ENCODE measurements at regions not wholly inside any gene's neighbourhood (a gene's known extent, or its start where the extent isn't known, plus 50 kb on each side); places are given as distances from the start of the nearest gene placed in this dataset.

DNA sequence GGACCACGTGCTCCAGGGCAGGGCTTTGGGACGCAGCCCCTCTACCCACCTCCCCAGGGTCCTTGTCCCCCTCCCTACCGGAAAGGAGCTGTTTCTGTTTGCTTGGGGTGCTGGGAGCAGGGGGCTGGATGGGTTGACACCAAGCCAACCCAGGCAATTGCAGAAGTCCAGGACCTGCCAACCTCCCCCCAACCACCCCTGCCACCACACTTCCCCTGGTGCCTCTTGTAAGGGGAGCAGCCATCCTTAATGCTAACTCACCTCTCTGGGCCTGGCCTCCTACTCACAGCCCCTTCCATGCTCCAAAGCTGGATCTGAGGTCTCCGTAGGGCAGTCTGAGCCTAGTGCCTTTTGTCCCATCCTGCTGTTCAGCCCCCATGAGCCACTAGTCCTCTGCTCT lies 631.9 kb downstream of the BCOR start:
- BruUV-seq (replicated peaks) = no TSS peak
- Histone ChIP-seq H3K4me3 (ENCODE audit: low read length) (no peak overlapping the region), H3K27ac (ENCODE audit: low read length) (no peak overlapping the region), H3K36me3 (ENCODE audit: low read depth, low read length) (no peaks in the 10 kb centered on the region), H3K4me1 (ENCODE audit: insufficient read depth, low read length) (no peaks in the 10 kb centered on the region), H3K4me2 (ENCODE audit: low read length) (no peak overlapping the region), H3K79me2 (ENCODE audit: low read length) (no peaks in the 10 kb centered on the region), H3K9ac (ENCODE audit: low read length) (no peak overlapping the region), H3K9me3 (ENCODE audit: low read length) (no peaks in the 10 kb centered on the region), H3F3A (ENCODE audit: low read length, unreplicated experiment) (no peaks in the 10 kb centered on the region), H4K20me1 (ENCODE audit: low read length) (no peaks in the 10 kb centered on the region), H3K9me2 (replicated peaks; ENCODE audit: low read length) (no peaks in the 10 kb centered on the region), H2AFZ (ENCODE audit: low read length) (no peak overlapping the region), H3K27me3 (ENCODE audit: low read length) (0 out of 2 replicates have a peak, but pooled peaks cover 4% of the 10 kb centered on the region)
- no peak for DNase-seq
- intact Hi-C loops (cut with micrococcal nuclease) = no loop called here
- POLR2A ChIA-PET (ENCODE audit: unreplicated experiment) = no interaction called here
- TF ChIP-seq EZH2 (IDR thresholded peaks at IDR 0.05; ENCODE audit: low read length, unreplicated experiment) = no peak
- TF ChIP-seq EZH2phosphoT487 (IDR thresholded peaks at IDR 0.05; ENCODE audit: borderline replicate concordance, low read length) = no peak
- TF ChIP-seq CTCF (conservative IDR thresholded peaks at IDR 0.05; ENCODE audit: low read depth, low read length) = no peak
- CTCF ChIA-PET = no interaction called here
- no peak for ATAC-seq

- Histone ChIP-seq H3K27me3 (ENCODE audit: low read length) (0 out of 2 replicates have a peak, but pooled peaks cover under 1% of the 10 kb centered on the region), H3K9ac (ENCODE audit: low read length) (no peak overlapping the region), H3F3A (ENCODE audit: low read length, unreplicated experiment) (no peaks in the 10 kb centered on the region), H3K4me1 (ENCODE audit: insufficient read depth, low read length) (no peaks in the 10 kb centered on the region), H3K9me3 (ENCODE audit: low read length) (no peaks in the 10 kb centered on the region), H3K36me3 (ENCODE audit: low read depth, low read length) (no peaks in the 10 kb centered on the region), H3K27ac (ENCODE audit: low read length) (no peak overlapping the region), H3K79me2 (ENCODE audit: low read length) (no peaks in the 10 kb centered on the region), H4K20me1 (ENCODE audit: low read length) (no peaks in the 10 kb centered on the region), H3K4me3 (ENCODE audit: low read length) (no peak overlapping the region), H2AFZ (ENCODE audit: low read length) (no peak overlapping the region), H3K9me2 (replicated peaks; ENCODE audit: low read length) (no peaks in the 10 kb centered on the region), H3K4me2 (ENCODE audit: low read length) (no peak overlapping the region)
- no peak for ATAC-seq
- DNase-seq = no peak
- TF ChIP-seq EZH2phosphoT487 (IDR thresholded peaks at IDR 0.05; ENCODE audit: borderline replicate concordance, low read length) (no peak), EZH2 (IDR thresholded peaks at IDR 0.05; ENCODE audit: low read length, unreplicated experiment) (no peak), CTCF (conservative IDR thresholded peaks at IDR 0.05; ENCODE audit: low read depth, low read length) (no peak)
- ChIA-PET POLR2A (ENCODE audit: unreplicated experiment) (no interaction called here), CTCF (no interaction called here)
- no TSS peak for BruUV-seq (replicated peaks)
- intact Hi-C loops (cut with micrococcal nuclease) = no loop called here
These were observed 628.6 kb downstream of the BCOR start for GRCh38 chrX:39469126-39469525.

GRCh38 chrX:39470588-39471407 lies 627.0 kb downstream of the BCOR start:
- POLR2A ChIA-PET (ENCODE audit: unreplicated experiment) = no interaction called here
- no peak overlapping the region for H3K4me3 ChIP-seq (ENCODE audit: low read length)
- no peak overlapping the region for H3K4me2 ChIP-seq (ENCODE audit: low read length)
- ATAC-seq (no peak), DNase-seq (no peak)
- TF ChIP-seq EZH2 (IDR thresholded peaks at IDR 0.05; ENCODE audit: low read length, unreplicated experiment) = no peak
- no peak for TF ChIP-seq EZH2phosphoT487 (IDR thresholded peaks at IDR 0.05; ENCODE audit: borderline replicate concordance, low read length)
- TF ChIP-seq CTCF (conservative IDR thresholded peaks at IDR 0.05; ENCODE audit: low read depth, low read length) = no peak
- H2AFZ ChIP-seq (ENCODE audit: low read length) = no peak overlapping the region
- no peaks in the 10 kb centered on the region for H4K20me1 ChIP-seq (ENCODE audit: low read length)
- H3K9me2 ChIP-seq (replicated peaks; ENCODE audit: low read length) = no peaks in the 10 kb centered on the region
- no peaks in the 10 kb centered on the region for H3K79me2 ChIP-seq (ENCODE audit: low read length)
- CTCF ChIA-PET = no interaction called here
- no peaks in the 10 kb centered on the region for H3K27me3 ChIP-seq (ENCODE audit: low read length)
- H3K9ac ChIP-seq (ENCODE audit: low read length) = no peak overlapping the region
- H3K27ac ChIP-seq (ENCODE audit: low read length) = no peak overlapping the region
- H3K9me3 ChIP-seq (ENCODE audit: low read length) = no peaks in the 10 kb centered on the region
- no peaks in the 10 kb centered on the region for H3F3A ChIP-seq (ENCODE audit: low read length, unreplicated experiment)
- H3K4me1 ChIP-seq (ENCODE audit: insufficient read depth, low read length) = no peaks in the 10 kb centered on the region
- no peaks in the 10 kb centered on the region for H3K36me3 ChIP-seq (ENCODE audit: low read depth, low read length)
- BruUV-seq (replicated peaks) = no TSS peak
- intact Hi-C loops (cut with micrococcal nuclease) = no loop called here
